ENCODE measurements at regions not wholly inside any gene's neighbourhood (a gene's known extent, or its start where the extent isn't known, plus 50 kb on each side); places are given as distances from the start of the nearest gene placed in this dataset.
"Not testable (repeated sequence)": the region's sequence is repeated elsewhere in the genome, so short reads cannot be mapped to it uniquely, and the experiment has no call there.

- DNase-seq (ENCODE audit: low spot score) = not testable (repeated sequence)
Measured at GRCh38 chr3:195970873-195971272, 62.5 kb upstream of the TNK2 start.

GRCh38 chr3:195969838-195970776 lies 61.8 kb upstream of the TNK2 start:
- DNase-seq (ENCODE audit: low spot score) = not testable (repeated sequence)

GRCh38 chr3:195969341-195969740 lies 61.0 kb upstream of the TNK2 start:
- DNase-seq (ENCODE audit: low spot score) = not testable (repeated sequence)

GRCh38 chr3:195968104-195968503 lies 59.8 kb upstream of the TNK2 start:
- not testable (repeated sequence) for DNase-seq (ENCODE audit: low spot score)

GRCh38 chr3:195967387-195967720 lies 59.0 kb upstream of the TNK2 start:
- DNase-seq (ENCODE audit: low spot score) = not testable (repeated sequence)

GRCh38 chr3:195966563-195967386 lies 58.4 kb upstream of the TNK2 start:
- not testable (repeated sequence) for DNase-seq (ENCODE audit: low spot score)

- not testable (repeated sequence) for DNase-seq (ENCODE audit: low spot score)
Measured at GRCh38 chr3:195965217-195965616, 56.9 kb upstream of the TNK2 start.

- not testable (repeated sequence) for DNase-seq (ENCODE audit: low spot score)
Measured at GRCh38 chr3:195964318-195965107, 56.2 kb upstream of the TNK2 start.

GRCh38 chr3:195962222-195962621 lies 53.9 kb upstream of the TNK2 start:
- not testable (repeated sequence) for DNase-seq (ENCODE audit: low spot score)

- DNase-seq (ENCODE audit: low spot score) = not testable (repeated sequence)
Measured at GRCh38 chr3:195960971-195961775, 52.8 kb upstream of the TNK2 start.

- DNase-seq (ENCODE audit: low spot score) = not testable (repeated sequence)
Measured at GRCh38 chr3:195960164-195960563, 51.8 kb upstream of the TNK2 start.

- DNase-seq (ENCODE audit: low spot score) = not testable (repeated sequence)
Measured at GRCh38 chr3:195959367-195960157, 51.2 kb upstream of the TNK2 start.

- DNase-seq (ENCODE audit: low spot score) = not testable (repeated sequence)
Measured at GRCh38 chr3:195958736-195959135, 50.4 kb upstream of the TNK2 start.

Data from putamen (tissue), 1 donor.